Esophagus squamous epithelium (tissue), 4 donors: ENCODE measurements at regions not wholly inside any gene's neighbourhood (a gene's known extent, or its start where the extent isn't known, plus 50 kb on each side); places are given as distances from the start of the nearest gene placed in this dataset.

ENCODE experiments used
- POLR2A ChIP-seq, 4 donors: fragments of 450-650 bp; IDR thresholded peaks; one replicate each; pipeline ENCODE4 v1.6.1; 2017; ENCODE audit warnings: antibody characterized with exemption in 4 of 4, mild to moderate bottlenecking in 4 of 4, moderate library complexity in 3 of 4
- TF ChIP-seq, protein P1 (sequence below), 6 experiments: fragments of 450-650 bp in 4 of 6; fragments of 200-600 bp in 2 of 6; sonication (generic) in 2 of 6; IDR thresholded peaks; one replicate each; pipeline ENCODE4 v1.5.1; 2016 to 2019; ENCODE audit warnings: antibody characterized with exemption in 6 of 6, mild to moderate bottlenecking in 4 of 6, moderate library complexity in 4 of 6

DNA sequence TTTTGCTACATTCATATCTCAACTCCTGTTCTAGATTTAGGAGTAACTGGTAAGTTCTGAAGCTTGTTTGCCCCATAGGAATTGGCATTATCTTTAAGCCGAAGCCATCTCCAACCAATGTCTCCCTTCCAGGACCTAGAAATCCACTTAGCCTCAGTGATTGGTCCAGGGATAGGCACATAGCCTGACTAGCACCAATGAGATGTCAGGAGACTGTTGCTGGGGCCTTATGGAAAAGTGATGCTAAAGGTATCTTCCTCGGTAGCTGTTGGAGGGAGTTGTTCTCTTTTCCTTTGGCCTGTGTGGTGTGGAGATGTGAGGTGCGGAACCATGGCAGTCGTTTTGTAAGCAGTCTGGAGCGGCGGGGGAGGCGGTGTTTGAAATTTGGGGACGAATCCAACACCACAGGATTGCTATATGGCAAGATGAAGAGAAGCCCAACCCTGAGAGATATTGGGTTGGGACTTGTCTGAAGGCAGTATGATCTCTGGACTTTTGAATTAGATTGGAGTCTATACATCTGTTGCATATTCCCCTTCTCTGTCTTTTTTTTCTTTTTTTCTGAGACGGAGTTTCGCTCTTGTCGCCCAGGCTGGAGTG is 109.8 kb upstream of the ATP6AP2 start:
- TF ChIP-seq, protein P1, sequence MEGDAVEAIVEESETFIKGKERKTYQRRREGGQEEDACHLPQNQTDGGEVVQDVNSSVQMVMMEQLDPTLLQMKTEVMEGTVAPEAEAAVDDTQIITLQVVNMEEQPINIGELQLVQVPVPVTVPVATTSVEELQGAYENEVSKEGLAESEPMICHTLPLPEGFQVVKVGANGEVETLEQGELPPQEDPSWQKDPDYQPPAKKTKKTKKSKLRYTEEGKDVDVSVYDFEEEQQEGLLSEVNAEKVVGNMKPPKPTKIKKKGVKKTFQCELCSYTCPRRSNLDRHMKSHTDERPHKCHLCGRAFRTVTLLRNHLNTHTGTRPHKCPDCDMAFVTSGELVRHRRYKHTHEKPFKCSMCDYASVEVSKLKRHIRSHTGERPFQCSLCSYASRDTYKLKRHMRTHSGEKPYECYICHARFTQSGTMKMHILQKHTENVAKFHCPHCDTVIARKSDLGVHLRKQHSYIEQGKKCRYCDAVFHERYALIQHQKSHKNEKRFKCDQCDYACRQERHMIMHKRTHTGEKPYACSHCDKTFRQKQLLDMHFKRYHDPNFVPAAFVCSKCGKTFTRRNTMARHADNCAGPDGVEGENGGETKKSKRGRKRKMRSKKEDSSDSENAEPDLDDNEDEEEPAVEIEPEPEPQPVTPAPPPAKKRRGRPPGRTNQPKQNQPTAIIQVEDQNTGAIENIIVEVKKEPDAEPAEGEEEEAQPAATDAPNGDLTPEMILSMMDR (IDR thresholded peaks at IDR 0.05): no peak
- no peak for TF ChIP-seq POLR2A (IDR thresholded peaks at IDR 0.05)
